ENCODE measurements at regions not wholly inside any gene's neighbourhood (a gene's known extent, or its start where the extent isn't known, plus 50 kb on each side); places are given as distances from the start of the nearest gene placed in this dataset.

- 84% methylated on average over 7 of the region's 10 CpGs for WGBS (ENCODE audit: insufficient coverage)
- H3K27me3 ChIP-seq (replicated peaks in 1 of 2; ENCODE audit: control insufficient read depth in 2 of 2, extremely low read depth in 1 of 2, insufficient read depth in 2 of 2, low read length in 1 of 2), result no peaks in the 10 kb centered on the region
- DNase-seq, result no peak
- peaks cover 0 to 13% (median 0%) of the 10 kb centered on the region in 3 donors for H3K9me3 Mint-ChIP-seq
- H3K4me1 ChIP-seq (ENCODE audit: control insufficient read depth in 1 of 2, extremely low read depth in 1 of 2, insufficient read depth in 2 of 2, low read length in 2 of 2), result no peaks in the 10 kb centered on the region
- H3K4me3 ChIP-seq (ENCODE audit: control insufficient read depth in 1 of 2, extremely low read depth in 1 of 2, low read length in 1 of 2), result no peak overlapping the region
- H3K4me3 Mint-ChIP-seq, result no peak overlapping the region
- H3K9me3 ChIP-seq, result no peaks in the 10 kb centered on the region
- H3K27me3 Mint-ChIP-seq, result peaks cover 0 to 4% of the 10 kb centered on the region in 2 donors
- no peak overlapping the region for H3K27ac Mint-ChIP-seq
- no peaks in the 10 kb centered on the region for H3K36me3 ChIP-seq (ENCODE audit: control insufficient read depth in 2 of 2, extremely low read depth in 1 of 2, insufficient read depth in 1 of 2, low read length in 1 of 2)
- POLR2A ChIA-PET, result no interaction called here
- no peak for ATAC-seq (replicated peaks in 1 of 4)
- no peaks in the 10 kb centered on the region for H3K4me1 Mint-ChIP-seq
- no peaks in the 10 kb centered on the region for H3K36me3 Mint-ChIP-seq
- CTCF ChIA-PET, result no interaction called here
- no peak overlapping the region for H3K27ac ChIP-seq (ENCODE audit: low read length)
These were observed 541.0 kb downstream of the TNS3 start for GRCh38 chr7:47040795-47041347.

- Histone ChIP-seq H3K27me3 (replicated peaks in 1 of 2; ENCODE audit: control insufficient read depth in 2 of 2, extremely low read depth in 1 of 2, insufficient read depth in 2 of 2, low read length in 1 of 2) (no peaks in the 10 kb centered on the region), H3K9me3 (no peaks in the 10 kb centered on the region), H3K36me3 (ENCODE audit: control insufficient read depth in 2 of 2, extremely low read depth in 1 of 2, insufficient read depth in 1 of 2, low read length in 1 of 2) (no peaks in the 10 kb centered on the region), H3K4me1 (ENCODE audit: control insufficient read depth in 1 of 2, extremely low read depth in 1 of 2, insufficient read depth in 2 of 2, low read length in 2 of 2) (no peaks in the 10 kb centered on the region), H3K27ac (ENCODE audit: low read length) (no peak overlapping the region), H3K4me3 (ENCODE audit: control insufficient read depth in 1 of 2, extremely low read depth in 1 of 2, low read length in 1 of 2) (no peak overlapping the region)
- H3K4me3 Mint-ChIP-seq, result no peak overlapping the region
- H3K9me3 Mint-ChIP-seq, result peaks cover 0 to 13% (median 0%) of the 10 kb centered on the region in 3 donors
- ATAC-seq (replicated peaks in 1 of 4), result no peak
- no peaks in the 10 kb centered on the region for H3K36me3 Mint-ChIP-seq
- no peak overlapping the region for H3K27ac Mint-ChIP-seq
- POLR2A ChIA-PET, result no interaction called here
- peaks cover 0 to 6% of the 10 kb centered on the region in 2 donors for H3K27me3 Mint-ChIP-seq
- no peak for DNase-seq
- H3K4me1 Mint-ChIP-seq, result no peaks in the 10 kb centered on the region
- no CpG with 5 or more reads among the region's 1 CpG for WGBS (ENCODE audit: insufficient coverage)
- CTCF ChIA-PET, result no interaction called here
These were observed 542.0 kb downstream of the TNS3 start for GRCh38 chr7:47039904-47040303.

GRCh38 chr7:47039089-47039648, 542.7 kb downstream of the TNS3 start:
- Mint-ChIP-seq H3K4me3 (no peak overlapping the region), H3K4me1 (no peaks in the 10 kb centered on the region), H3K27me3 (peaks cover 0 to 6% of the 10 kb centered on the region in 2 donors), H3K9me3 (peaks cover 0 to 13% (median 0%) of the 10 kb centered on the region in 3 donors), H3K36me3 (no peaks in the 10 kb centered on the region), H3K27ac (no peak overlapping the region)
- ChIA-PET CTCF (no interaction called here), POLR2A (no interaction called here)
- 83% methylated on average over 1 of the region's 6 CpGs for WGBS (ENCODE audit: insufficient coverage)
- no peak for DNase-seq
- Histone ChIP-seq H3K27ac (ENCODE audit: low read length) (no peak overlapping the region), H3K27me3 (replicated peaks in 1 of 2; ENCODE audit: control insufficient read depth in 2 of 2, extremely low read depth in 1 of 2, insufficient read depth in 2 of 2, low read length in 1 of 2) (no peaks in the 10 kb centered on the region), H3K9me3 (no peaks in the 10 kb centered on the region), H3K4me1 (ENCODE audit: control insufficient read depth in 1 of 2, extremely low read depth in 1 of 2, insufficient read depth in 2 of 2, low read length in 2 of 2) (no peaks in the 10 kb centered on the region), H3K4me3 (ENCODE audit: control insufficient read depth in 1 of 2, extremely low read depth in 1 of 2, low read length in 1 of 2) (no peak overlapping the region), H3K36me3 (ENCODE audit: control insufficient read depth in 2 of 2, extremely low read depth in 1 of 2, insufficient read depth in 1 of 2, low read length in 1 of 2) (no peaks in the 10 kb centered on the region)
- ATAC-seq (replicated peaks in 1 of 4), result no peak

GRCh38 chr7:47038621-47039020, 543.3 kb downstream of the TNS3 start:
- H3K27me3 Mint-ChIP-seq, result peaks cover 0 to 6% of the 10 kb centered on the region in 2 donors
- ChIA-PET POLR2A (no interaction called here), CTCF (no interaction called here)
- Histone ChIP-seq H3K4me3 (ENCODE audit: control insufficient read depth in 1 of 2, extremely low read depth in 1 of 2, low read length in 1 of 2) (no peak overlapping the region), H3K4me1 (ENCODE audit: control insufficient read depth in 1 of 2, extremely low read depth in 1 of 2, insufficient read depth in 2 of 2, low read length in 2 of 2) (no peaks in the 10 kb centered on the region), H3K9me3 (no peaks in the 10 kb centered on the region), H3K27me3 (replicated peaks in 1 of 2; ENCODE audit: control insufficient read depth in 2 of 2, extremely low read depth in 1 of 2, insufficient read depth in 2 of 2, low read length in 1 of 2) (no peaks in the 10 kb centered on the region), H3K36me3 (ENCODE audit: control insufficient read depth in 2 of 2, extremely low read depth in 1 of 2, insufficient read depth in 1 of 2, low read length in 1 of 2) (no peaks in the 10 kb centered on the region), H3K27ac (ENCODE audit: low read length) (no peak overlapping the region)
- no peaks in the 10 kb centered on the region for H3K36me3 Mint-ChIP-seq
- H3K9me3 Mint-ChIP-seq, result peaks cover 0 to 13% (median 0%) of the 10 kb centered on the region in 3 donors
- H3K4me3 Mint-ChIP-seq, result no peak overlapping the region
- DNase-seq (no peak), ATAC-seq (replicated peaks in 1 of 4) (no peak)
- H3K4me1 Mint-ChIP-seq, result no peaks in the 10 kb centered on the region
- no peak overlapping the region for H3K27ac Mint-ChIP-seq
- 74% methylated on average over 5 of the region's 6 CpGs for WGBS (ENCODE audit: insufficient coverage)

- DNase-seq (no peak), ATAC-seq (replicated peaks in 1 of 4) (no peak)
- H3K4me1 Mint-ChIP-seq, result no peaks in the 10 kb centered on the region
- Histone ChIP-seq H3K27ac (ENCODE audit: low read length) (no peak overlapping the region), H3K36me3 (ENCODE audit: control insufficient read depth in 2 of 2, extremely low read depth in 1 of 2, insufficient read depth in 1 of 2, low read length in 1 of 2) (no peaks in the 10 kb centered on the region), H3K9me3 (no peaks in the 10 kb centered on the region), H3K4me1 (ENCODE audit: control insufficient read depth in 1 of 2, extremely low read depth in 1 of 2, insufficient read depth in 2 of 2, low read length in 2 of 2) (no peaks in the 10 kb centered on the region), H3K27me3 (replicated peaks in 1 of 2; ENCODE audit: control insufficient read depth in 2 of 2, extremely low read depth in 1 of 2, insufficient read depth in 2 of 2, low read length in 1 of 2) (no peaks in the 10 kb centered on the region), H3K4me3 (ENCODE audit: control insufficient read depth in 1 of 2, extremely low read depth in 1 of 2, low read length in 1 of 2) (no peak overlapping the region)
- no peak overlapping the region for H3K27ac Mint-ChIP-seq
- ChIA-PET CTCF (no interaction called here), POLR2A (no interaction called here)
- peaks cover 0 to 13% (median 0%) of the 10 kb centered on the region in 3 donors for H3K9me3 Mint-ChIP-seq
- peaks cover 0 to 6% of the 10 kb centered on the region in 2 donors for H3K27me3 Mint-ChIP-seq
- H3K4me3 Mint-ChIP-seq, result no peak overlapping the region
- WGBS (ENCODE audit: insufficient coverage), result 40% methylated on average over 1 of the region's 7 CpGs
- no peaks in the 10 kb centered on the region for H3K36me3 Mint-ChIP-seq
These were observed 544.3 kb downstream of the TNS3 start for GRCh38 chr7:47037607-47038006.

- no peak overlapping the region for H3K27ac ChIP-seq (ENCODE audit: low read length)
- ChIA-PET CTCF (no interaction called here), POLR2A (no interaction called here)
- Mint-ChIP-seq H3K4me1 (no peaks in the 10 kb centered on the region), H3K27me3 (peaks cover 0 to 6% of the 10 kb centered on the region in 2 donors), H3K9me3 (peaks cover 0 to 10% (median 0%) of the 10 kb centered on the region in 3 donors), H3K4me3 (no peak overlapping the region), H3K27ac (no peak overlapping the region), H3K36me3 (no peaks in the 10 kb centered on the region)
- no peaks in the 10 kb centered on the region for H3K9me3 ChIP-seq
- no peaks in the 10 kb centered on the region for H3K36me3 ChIP-seq (ENCODE audit: control insufficient read depth in 2 of 2, extremely low read depth in 1 of 2, insufficient read depth in 1 of 2, low read length in 1 of 2)
- WGBS (ENCODE audit: insufficient coverage), result 64% methylated on average over 3 of the region's 6 CpGs
- no peaks in the 10 kb centered on the region for H3K4me1 ChIP-seq (ENCODE audit: control insufficient read depth in 1 of 2, extremely low read depth in 1 of 2, insufficient read depth in 2 of 2, low read length in 2 of 2)
- no peak overlapping the region for H3K4me3 ChIP-seq (ENCODE audit: control insufficient read depth in 1 of 2, extremely low read depth in 1 of 2, low read length in 1 of 2)
- H3K27me3 ChIP-seq (replicated peaks in 1 of 2; ENCODE audit: control insufficient read depth in 2 of 2, extremely low read depth in 1 of 2, insufficient read depth in 2 of 2, low read length in 1 of 2), result no peaks in the 10 kb centered on the region
- no peak for ATAC-seq (replicated peaks in 1 of 4)
- DNase-seq, result no peak
These were observed 545.0 kb downstream of the TNS3 start for GRCh38 chr7:47036909-47037308.

GRCh38 chr7:47035522-47035921, 546.4 kb downstream of the TNS3 start:
- Mint-ChIP-seq H3K4me1 (no peaks in the 10 kb centered on the region), H3K27ac (no peak overlapping the region), H3K9me3 (peaks cover 0 to 10% (median 0%) of the 10 kb centered on the region in 3 donors), H3K4me3 (no peak overlapping the region), H3K27me3 (peaks cover 0 to 6% of the 10 kb centered on the region in 2 donors), H3K36me3 (no peaks in the 10 kb centered on the region)
- WGBS (ENCODE audit: insufficient coverage), result no CpG with 5 or more reads among the region's 2 CpGs
- no peaks in the 10 kb centered on the region for H3K36me3 ChIP-seq (ENCODE audit: control insufficient read depth in 2 of 2, extremely low read depth in 1 of 2, insufficient read depth in 1 of 2, low read length in 1 of 2)
- no peaks in the 10 kb centered on the region for H3K4me1 ChIP-seq (ENCODE audit: control insufficient read depth in 1 of 2, extremely low read depth in 1 of 2, insufficient read depth in 2 of 2, low read length in 2 of 2)
- POLR2A ChIA-PET, result no interaction called here
- no peak overlapping the region for H3K4me3 ChIP-seq (ENCODE audit: control insufficient read depth in 1 of 2, extremely low read depth in 1 of 2, low read length in 1 of 2)
- CTCF ChIA-PET, result no interaction called here
- no peaks in the 10 kb centered on the region for H3K9me3 ChIP-seq
- ATAC-seq (replicated peaks in 1 of 4) (no peak), DNase-seq (no peak)
- H3K27me3 ChIP-seq (replicated peaks in 1 of 2; ENCODE audit: control insufficient read depth in 2 of 2, extremely low read depth in 1 of 2, insufficient read depth in 2 of 2, low read length in 1 of 2), result no peaks in the 10 kb centered on the region
- no peak overlapping the region for H3K27ac ChIP-seq (ENCODE audit: low read length)

All from T-cell (primary cell).